GM12878 (cell line): ENCODE measurements at regions not wholly inside any gene's neighbourhood (a gene's known extent, or its start where the extent isn't known, plus 50 kb on each side); places are given as distances from the start of the nearest gene placed in this dataset.

Experiments used
- ATAC-seq: fragments of 200-7000 bp; cut with Tn5 transposase; 3 replicates; pipeline ENCODE4 v1.9.1; 2020; ENCODE audit warnings: mild to moderate bottlenecking, moderate library complexity
- BruUV-seq: library from RNA; stranded (reverse); fragments of 400-500 nt; replicated peaks from 2 replicates; lab custom pipeline; 2021; lab: Mats Ljungman, UMichigan
- CTCF ChIA-PET: fragments of 300-600 bp; sonication (Branson Sonifier 250); formaldehyde crosslinking; extraction: SDS; loops from one replicate; lab custom pipeline; 2021; ENCODE audit warnings: inconsistent platforms; lab: Yijun Ruan, JAX
- POLR2A ChIA-PET: fragments of 350-600 bp; formaldehyde crosslinking; extraction: SDS; loops from one replicate; lab custom pipeline; 2021; ENCODE audit warnings: inconsistent platforms; lab: Charles Lee
- RAD21 ChIA-PET: fragments of 300-600 bp; sonication (Branson Sonifier 250); formaldehyde crosslinking; loops from one replicate; lab custom pipeline; 2023; ENCODE audit warnings: antibody characterized with exemption; ENCODE audit not compliant: unreplicated experiment; lab: Charles Lee
- SMC1A ChIA-PET: fragments of 300-600 bp; sonication (Branson Sonifier 250); formaldehyde crosslinking; loops from one replicate; lab custom pipeline; 2023; ENCODE audit not compliant: unreplicated experiment, uncharacterized antibody; lab: Charles Lee
- DNase-seq: peaks from one replicate; pipeline ENCODE4 v3.0.0-alpha.2; 2011; ENCODE audit warnings: low read depth, low spot score
- FAIRE-seq: peaks from 3 replicates; lab custom pipeline; 2011; peaks lifted over from hg19 to GRCh38; lab: Jason Lieb, UNC
- H2AFZ ChIP-seq: 2 replicates; pipeline ENCODE4 v1.6.0; 2011; ENCODE audit warnings: low read depth, low read length, control low read depth; ENCODE audit not compliant: control insufficient read depth
- H3K27ac ChIP-seq: 2 replicates; pipeline ENCODE4 v1.5.1; 2011; ENCODE audit warnings: control low read depth; ENCODE audit not compliant: control insufficient read depth, insufficient read depth
- H3K27me3 ChIP-seq, 2 experiments: replicated peaks in 1 of 2; 2 replicates each; pipeline versions ENCODE4 v1.6.0 to v1.6.1; 2011; ENCODE audit warnings: low read length in 1 of 2; ENCODE audit not compliant: control insufficient read depth in 2 of 2, insufficient read depth in 2 of 2
- H3K36me3 ChIP-seq, 2 experiments: 2 replicates each; pipeline ENCODE4 v1.5.1; 2011; ENCODE audit warnings: low read length in 1 of 2; ENCODE audit not compliant: control insufficient read depth in 2 of 2, insufficient read depth in 2 of 2
- H3K4me1 ChIP-seq: 2 replicates; pipeline ENCODE4 v1.6.1; 2011; ENCODE audit warnings: mild to moderate bottlenecking, low read length, moderate library complexity, mixed read lengths; ENCODE audit not compliant: control insufficient read depth, insufficient read depth
- H3K4me2 ChIP-seq: 2 replicates; pipeline ENCODE4 v1.6.0; 2011; ENCODE audit warnings: control low read depth; ENCODE audit not compliant: control insufficient read depth, insufficient read depth
- H3K4me3 ChIP-seq: fragments of 200-600 bp; sonication (generic); 2 replicates; pipeline ENCODE4 v1.5.1; 2016
- H3K79me2 ChIP-seq: 2 replicates; pipeline ENCODE4 v1.6.0; 2011; ENCODE audit warnings: low read length; ENCODE audit not compliant: control insufficient read depth, insufficient read depth
- H3K9ac ChIP-seq: 2 replicates; pipeline ENCODE4 v1.8.0; 2011; ENCODE audit warnings: low read length, control low read depth, mixed read lengths; ENCODE audit not compliant: control insufficient read depth, insufficient read depth
- H3K9me3 ChIP-seq: replicated peaks from 3 replicates; pipeline ENCODE4 v1.5.1; 2011; ENCODE audit warnings: mild to moderate bottlenecking, low read length; ENCODE audit not compliant: control insufficient read depth, insufficient read depth
- H4K20me1 ChIP-seq: 2 replicates; pipeline ENCODE4 v1.6.0; 2011; ENCODE audit not compliant: control insufficient read depth, insufficient read depth
- CHD1 ChIP-seq: IDR thresholded peaks from 2 replicates; pipeline ENCODE4 v1.6.1; 2012; ENCODE audit warnings: low read depth, low read length, improper control_type of control experiment
- JUNB ChIP-seq: IDR thresholded peaks from 2 replicates; pipeline ENCODE4 v1.6.1; 2016; ENCODE audit warnings: antibody characterized with exemption, mild to moderate bottlenecking
- MTA3 ChIP-seq: IDR thresholded peaks from 2 replicates; pipeline ENCODE4 v1.6.1; 2012; ENCODE audit warnings: low read length, inconsistent platforms, borderline replicate concordance
- NFIC ChIP-seq: IDR thresholded peaks from 2 replicates; pipeline ENCODE4 v1.6.1; 2012; ENCODE audit warnings: low read depth, mild to moderate bottlenecking, inconsistent platforms, low read length, moderate library complexity
- NFYB ChIP-seq: IDR thresholded peaks from 2 replicates; pipeline ENCODE4 v1.6.1; 2011; ENCODE audit warnings: low read depth, mild to moderate bottlenecking, low read length, improper control_type of control experiment, moderate library complexity; ENCODE audit not compliant: insufficient read depth
- POLR2A ChIP-seq: IDR thresholded peaks from 2 replicates; pipeline ENCODE4 v1.6.1; 2011; ENCODE audit warnings: low read depth, mild to moderate bottlenecking, low read length
- POU2F2 ChIP-seq: IDR thresholded peaks from 3 replicates; pipeline ENCODE4 v1.6.1; 2011; ENCODE audit warnings: low read depth, mild to moderate bottlenecking, low read length, borderline replicate concordance
- SREBF2 ChIP-seq: IDR thresholded peaks from 2 replicates; pipeline ENCODE4 v1.6.1; 2012; ENCODE audit warnings: mild to moderate bottlenecking, low read length
- ZNF24 ChIP-seq: fragments of 450-650 bp; IDR thresholded peaks from 2 replicates; pipeline ENCODE4 v1.6.1; 2017; ENCODE audit warnings: antibody characterized with exemption, mild to moderate bottlenecking
- WGBS: methylation state at CpG from one replicate; pipeline ENCODE4 v1.1.6; 2016; ENCODE audit warnings: low lambda C conversion rate; ENCODE audit not compliant: insufficient replicate concordance, insufficient coverage; ENCODE audit errors: missing lambda C conversion rate; 5-methylcytosine and 5-hydroxymethylcytosine counted together
- in situ Hi-C: fragments of 300-500 bp; cut with MboI; formaldehyde crosslinking; loops from 9 replicates; pipeline ENCODE4 v1.14.3; 2018; ENCODE audit warnings: mixed read lengths
- intact Hi-C: fragments of 100-400 bp; cut with micrococcal nuclease; formaldehyde crosslinking; loops from one replicate; pipeline ENCODE4 v1.14.2; 2022; ENCODE audit not compliant: unreplicated experiment
- TF ChIP-seq, protein P1 (sequence below): IDR thresholded peaks from 2 replicates; pipeline ENCODE4 v1.6.1; 2012; ENCODE audit warnings: low read depth, low read length, improper control_type of control experiment
- TF ChIP-seq, protein P2 (sequence below): fragments of 450-650 bp; IDR thresholded peaks from 2 replicates; pipeline ENCODE4 v1.6.1; 2016; ENCODE audit warnings: mild to moderate bottlenecking, moderate library complexity, borderline replicate concordance
- TF ChIP-seq, protein P3 (sequence below): fragments of 450-650 bp; IDR thresholded peaks from 2 replicates; pipeline ENCODE4 v1.6.1; 2018; ENCODE audit warnings: mild to moderate bottlenecking, low read depth, moderate library complexity; ENCODE audit not compliant: partially characterized antibody
- TF ChIP-seq, protein P4 (sequence below): IDR thresholded peaks from 2 replicates; pipeline ENCODE4 v1.6.1; 2012; ENCODE audit warnings: mild to moderate bottlenecking, low read depth, low read length

DNA sequence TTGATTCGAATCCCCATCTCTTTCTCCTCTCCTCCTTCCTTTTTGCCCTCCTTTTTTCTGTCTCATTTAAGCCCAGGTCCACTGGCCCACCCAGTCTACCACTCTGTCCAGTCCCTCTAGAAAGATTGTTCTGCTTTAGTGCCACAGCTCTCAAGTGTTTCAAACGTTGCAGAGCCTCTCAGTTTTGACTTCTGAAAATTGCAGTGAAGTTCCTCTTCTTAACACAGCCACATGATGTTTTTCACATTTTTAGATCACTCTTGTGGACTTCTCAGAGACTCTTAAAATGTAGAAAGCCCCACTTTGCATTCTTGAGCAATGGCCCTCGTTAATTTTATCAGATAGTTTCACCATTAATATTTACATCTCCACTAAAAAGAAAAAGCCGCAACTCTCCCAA, 253.1 kb downstream of the HAPSTR1 start (continued):
- TF ChIP-seq, protein P1, sequence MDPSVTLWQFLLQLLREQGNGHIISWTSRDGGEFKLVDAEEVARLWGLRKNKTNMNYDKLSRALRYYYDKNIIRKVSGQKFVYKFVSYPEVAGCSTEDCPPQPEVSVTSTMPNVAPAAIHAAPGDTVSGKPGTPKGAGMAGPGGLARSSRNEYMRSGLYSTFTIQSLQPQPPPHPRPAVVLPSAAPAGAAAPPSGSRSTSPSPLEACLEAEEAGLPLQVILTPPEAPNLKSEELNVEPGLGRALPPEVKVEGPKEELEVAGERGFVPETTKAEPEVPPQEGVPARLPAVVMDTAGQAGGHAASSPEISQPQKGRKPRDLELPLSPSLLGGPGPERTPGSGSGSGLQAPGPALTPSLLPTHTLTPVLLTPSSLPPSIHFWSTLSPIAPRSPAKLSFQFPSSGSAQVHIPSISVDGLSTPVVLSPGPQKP: no peak
- TF ChIP-seq, all 136 proteins: peak for 0

DNA sequence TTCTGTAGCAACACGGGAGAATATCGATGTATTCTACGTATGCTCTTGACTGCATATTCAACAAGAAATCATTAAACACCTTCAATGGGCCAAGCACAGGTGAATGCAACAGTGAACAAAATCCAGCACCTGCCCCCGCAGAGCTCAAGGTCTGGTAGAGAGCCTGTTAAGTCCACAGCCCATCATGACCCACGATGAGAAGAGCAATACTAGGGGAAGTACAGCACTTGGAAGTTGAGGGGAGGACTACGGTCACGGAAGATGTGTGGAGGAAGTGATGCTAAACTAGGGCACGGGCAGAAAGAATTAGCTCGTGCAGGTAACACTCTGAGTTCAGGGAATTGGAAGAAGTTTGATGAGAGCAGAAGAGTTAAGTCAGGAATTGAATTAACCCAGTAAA, 253.6 kb downstream of the HAPSTR1 start:
- no peak overlapping the region for H3K27ac ChIP-seq
- no peaks in the 10 kb centered on the region for H3K9me3 ChIP-seq
- no peak overlapping the region for H3K9ac ChIP-seq
- ATAC-seq: no peak
- no peaks in the 10 kb centered on the region for H3K27me3 ChIP-seq
- no peaks in the 10 kb centered on the region for H3K4me1 ChIP-seq
- H3K36me3 ChIP-seq: no peaks in the 10 kb centered on the region
- H4K20me1 ChIP-seq: no peaks in the 10 kb centered on the region
- FAIRE-seq: no peak
- RAD21 ChIA-PET: interaction anchor here (0.6 kb wide), 1 partner anchor 122 kb away, joined by 4 read pairs; no protein-coding TSS in a partner anchor
- no peak overlapping the region for H2AFZ ChIP-seq
- in situ Hi-C loops (no loop called here), intact Hi-C loops (no loop called here)
- BruUV-seq: no TSS peak
- SMC1A ChIA-PET: no interaction called here
- CTCF ChIA-PET: no interaction called here
- no peak overlapping the region for H3K4me3 ChIP-seq
- DNase-seq: no peak
- POLR2A ChIA-PET: no interaction called here
- H3K4me2 ChIP-seq: no peak overlapping the region
- no peaks in the 10 kb centered on the region for H3K79me2 ChIP-seq
- 11% methylated on average over 9 of the region's 9 CpGs for WGBS
- TF ChIP-seq NFYB (no peak), ZNF24 (no peak), MTA3 (no peak), POU2F2 (no peak), NFIC (no peak), JUNB (no peak), POLR2A (no peak), CHD1 (no peak), SREBF2 (no peak)
- TF ChIP-seq, protein P2, sequence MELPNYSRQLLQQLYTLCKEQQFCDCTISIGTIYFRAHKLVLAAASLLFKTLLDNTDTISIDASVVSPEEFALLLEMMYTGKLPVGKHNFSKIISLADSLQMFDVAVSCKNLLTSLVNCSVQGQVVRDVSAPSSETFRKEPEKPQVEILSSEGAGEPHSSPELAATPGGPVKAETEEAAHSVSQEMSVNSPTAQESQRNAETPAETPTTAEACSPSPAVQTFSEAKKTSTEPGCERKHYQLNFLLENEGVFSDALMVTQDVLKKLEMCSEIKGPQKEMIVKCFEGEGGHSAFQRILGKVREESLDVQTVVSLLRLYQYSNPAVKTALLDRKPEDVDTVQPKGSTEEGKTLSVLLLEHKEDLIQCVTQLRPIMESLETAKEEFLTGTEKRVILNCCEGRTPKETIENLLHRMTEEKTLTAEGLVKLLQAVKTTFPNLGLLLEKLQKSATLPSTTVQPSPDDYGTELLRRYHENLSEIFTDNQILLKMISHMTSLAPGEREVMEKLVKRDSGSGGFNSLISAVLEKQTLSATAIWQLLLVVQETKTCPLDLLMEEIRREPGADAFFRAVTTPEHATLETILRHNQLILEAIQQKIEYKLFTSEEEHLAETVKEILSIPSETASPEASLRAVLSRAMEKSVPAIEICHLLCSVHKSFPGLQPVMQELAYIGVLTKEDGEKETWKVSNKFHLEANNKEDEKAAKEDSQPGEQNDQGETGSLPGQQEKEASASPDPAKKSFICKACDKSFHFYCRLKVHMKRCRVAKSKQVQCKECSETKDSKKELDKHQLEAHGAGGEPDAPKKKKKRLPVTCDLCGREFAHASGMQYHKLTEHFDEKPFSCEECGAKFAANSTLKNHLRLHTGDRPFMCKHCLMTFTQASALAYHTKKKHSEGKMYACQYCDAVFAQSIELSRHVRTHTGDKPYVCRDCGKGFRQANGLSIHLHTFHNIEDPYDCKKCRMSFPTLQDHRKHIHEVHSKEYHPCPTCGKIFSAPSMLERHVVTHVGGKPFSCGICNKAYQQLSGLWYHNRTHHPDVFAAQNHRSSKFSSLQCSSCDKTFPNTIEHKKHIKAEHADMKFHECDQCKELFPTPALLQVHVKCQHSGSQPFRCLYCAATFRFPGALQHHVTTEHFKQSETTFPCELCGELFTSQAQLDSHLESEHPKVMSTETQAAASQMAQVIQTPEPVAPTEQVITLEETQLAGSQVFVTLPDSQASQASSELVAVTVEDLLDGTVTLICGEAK: no peak
- TF ChIP-seq, protein P3, sequence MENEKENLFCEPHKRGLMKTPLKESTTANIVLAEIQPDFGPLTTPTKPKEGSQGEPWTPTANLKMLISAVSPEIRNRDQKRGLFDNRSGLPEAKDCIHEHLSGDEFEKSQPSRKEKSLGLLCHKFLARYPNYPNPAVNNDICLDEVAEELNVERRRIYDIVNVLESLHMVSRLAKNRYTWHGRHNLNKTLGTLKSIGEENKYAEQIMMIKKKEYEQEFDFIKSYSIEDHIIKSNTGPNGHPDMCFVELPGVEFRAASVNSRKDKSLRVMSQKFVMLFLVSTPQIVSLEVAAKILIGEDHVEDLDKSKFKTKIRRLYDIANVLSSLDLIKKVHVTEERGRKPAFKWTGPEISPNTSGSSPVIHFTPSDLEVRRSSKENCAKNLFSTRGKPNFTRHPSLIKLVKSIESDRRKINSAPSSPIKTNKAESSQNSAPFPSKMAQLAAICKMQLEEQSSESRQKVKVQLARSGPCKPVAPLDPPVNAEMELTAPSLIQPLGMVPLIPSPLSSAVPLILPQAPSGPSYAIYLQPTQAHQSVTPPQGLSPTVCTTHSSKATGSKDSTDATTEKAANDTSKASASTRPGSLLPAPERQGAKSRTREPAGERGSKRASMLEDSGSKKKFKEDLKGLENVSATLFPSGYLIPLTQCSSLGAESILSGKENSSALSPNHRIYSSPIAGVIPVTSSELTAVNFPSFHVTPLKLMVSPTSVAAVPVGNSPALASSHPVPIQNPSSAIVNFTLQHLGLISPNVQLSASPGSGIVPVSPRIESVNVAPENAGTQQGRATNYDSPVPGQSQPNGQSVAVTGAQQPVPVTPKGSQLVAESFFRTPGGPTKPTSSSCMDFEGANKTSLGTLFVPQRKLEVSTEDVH: no peak
- TF ChIP-seq, protein P4, sequence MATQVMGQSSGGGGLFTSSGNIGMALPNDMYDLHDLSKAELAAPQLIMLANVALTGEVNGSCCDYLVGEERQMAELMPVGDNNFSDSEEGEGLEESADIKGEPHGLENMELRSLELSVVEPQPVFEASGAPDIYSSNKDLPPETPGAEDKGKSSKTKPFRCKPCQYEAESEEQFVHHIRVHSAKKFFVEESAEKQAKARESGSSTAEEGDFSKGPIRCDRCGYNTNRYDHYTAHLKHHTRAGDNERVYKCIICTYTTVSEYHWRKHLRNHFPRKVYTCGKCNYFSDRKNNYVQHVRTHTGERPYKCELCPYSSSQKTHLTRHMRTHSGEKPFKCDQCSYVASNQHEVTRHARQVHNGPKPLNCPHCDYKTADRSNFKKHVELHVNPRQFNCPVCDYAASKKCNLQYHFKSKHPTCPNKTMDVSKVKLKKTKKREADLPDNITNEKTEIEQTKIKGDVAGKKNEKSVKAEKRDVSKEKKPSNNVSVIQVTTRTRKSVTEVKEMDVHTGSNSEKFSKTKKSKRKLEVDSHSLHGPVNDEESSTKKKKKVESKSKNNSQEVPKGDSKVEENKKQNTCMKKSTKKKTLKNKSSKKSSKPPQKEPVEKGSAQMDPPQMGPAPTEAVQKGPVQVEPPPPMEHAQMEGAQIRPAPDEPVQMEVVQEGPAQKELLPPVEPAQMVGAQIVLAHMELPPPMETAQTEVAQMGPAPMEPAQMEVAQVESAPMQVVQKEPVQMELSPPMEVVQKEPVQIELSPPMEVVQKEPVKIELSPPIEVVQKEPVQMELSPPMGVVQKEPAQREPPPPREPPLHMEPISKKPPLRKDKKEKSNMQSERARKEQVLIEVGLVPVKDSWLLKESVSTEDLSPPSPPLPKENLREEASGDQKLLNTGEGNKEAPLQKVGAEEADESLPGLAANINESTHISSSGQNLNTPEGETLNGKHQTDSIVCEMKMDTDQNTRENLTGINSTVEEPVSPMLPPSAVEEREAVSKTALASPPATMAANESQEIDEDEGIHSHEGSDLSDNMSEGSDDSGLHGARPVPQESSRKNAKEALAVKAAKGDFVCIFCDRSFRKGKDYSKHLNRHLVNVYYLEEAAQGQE: no peak
